ENCODE measurements at regions not wholly inside any gene's neighbourhood (a gene's known extent, or its start where the extent isn't known, plus 50 kb on each side); places are given as distances from the start of the nearest gene placed in this dataset.

GRCh38 chrX:25851141-25851540 is 287.0 kb upstream of the MAGEB18 start:
- no peak for TF ChIP-seq SIN3A (IDR thresholded peaks at IDR 0.05; ENCODE audit: borderline replicate concordance in 2 of 2, control insufficient read depth in 1 of 2, low read depth in 2 of 2, low read length in 2 of 2)
- TF ChIP-seq, protein P1, sequence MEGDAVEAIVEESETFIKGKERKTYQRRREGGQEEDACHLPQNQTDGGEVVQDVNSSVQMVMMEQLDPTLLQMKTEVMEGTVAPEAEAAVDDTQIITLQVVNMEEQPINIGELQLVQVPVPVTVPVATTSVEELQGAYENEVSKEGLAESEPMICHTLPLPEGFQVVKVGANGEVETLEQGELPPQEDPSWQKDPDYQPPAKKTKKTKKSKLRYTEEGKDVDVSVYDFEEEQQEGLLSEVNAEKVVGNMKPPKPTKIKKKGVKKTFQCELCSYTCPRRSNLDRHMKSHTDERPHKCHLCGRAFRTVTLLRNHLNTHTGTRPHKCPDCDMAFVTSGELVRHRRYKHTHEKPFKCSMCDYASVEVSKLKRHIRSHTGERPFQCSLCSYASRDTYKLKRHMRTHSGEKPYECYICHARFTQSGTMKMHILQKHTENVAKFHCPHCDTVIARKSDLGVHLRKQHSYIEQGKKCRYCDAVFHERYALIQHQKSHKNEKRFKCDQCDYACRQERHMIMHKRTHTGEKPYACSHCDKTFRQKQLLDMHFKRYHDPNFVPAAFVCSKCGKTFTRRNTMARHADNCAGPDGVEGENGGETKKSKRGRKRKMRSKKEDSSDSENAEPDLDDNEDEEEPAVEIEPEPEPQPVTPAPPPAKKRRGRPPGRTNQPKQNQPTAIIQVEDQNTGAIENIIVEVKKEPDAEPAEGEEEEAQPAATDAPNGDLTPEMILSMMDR (IDR thresholded peaks at IDR 0.05 in 2 of 3, conservative IDR thresholded peaks at IDR 0.05 in 1 of 3; ENCODE audit: insufficient read depth in 2 of 3, low read depth in 1 of 3, low read length in 3 of 3), result no peak
- TF ChIP-seq ZNF274 (IDR thresholded peaks at IDR 0.05; ENCODE audit: borderline replicate concordance, low read depth, low read length), result no peak
- no peak for TF ChIP-seq MXI1 (IDR thresholded peaks at IDR 0.05; ENCODE audit: low read depth, low read length)
- TF ChIP-seq, protein P2, sequence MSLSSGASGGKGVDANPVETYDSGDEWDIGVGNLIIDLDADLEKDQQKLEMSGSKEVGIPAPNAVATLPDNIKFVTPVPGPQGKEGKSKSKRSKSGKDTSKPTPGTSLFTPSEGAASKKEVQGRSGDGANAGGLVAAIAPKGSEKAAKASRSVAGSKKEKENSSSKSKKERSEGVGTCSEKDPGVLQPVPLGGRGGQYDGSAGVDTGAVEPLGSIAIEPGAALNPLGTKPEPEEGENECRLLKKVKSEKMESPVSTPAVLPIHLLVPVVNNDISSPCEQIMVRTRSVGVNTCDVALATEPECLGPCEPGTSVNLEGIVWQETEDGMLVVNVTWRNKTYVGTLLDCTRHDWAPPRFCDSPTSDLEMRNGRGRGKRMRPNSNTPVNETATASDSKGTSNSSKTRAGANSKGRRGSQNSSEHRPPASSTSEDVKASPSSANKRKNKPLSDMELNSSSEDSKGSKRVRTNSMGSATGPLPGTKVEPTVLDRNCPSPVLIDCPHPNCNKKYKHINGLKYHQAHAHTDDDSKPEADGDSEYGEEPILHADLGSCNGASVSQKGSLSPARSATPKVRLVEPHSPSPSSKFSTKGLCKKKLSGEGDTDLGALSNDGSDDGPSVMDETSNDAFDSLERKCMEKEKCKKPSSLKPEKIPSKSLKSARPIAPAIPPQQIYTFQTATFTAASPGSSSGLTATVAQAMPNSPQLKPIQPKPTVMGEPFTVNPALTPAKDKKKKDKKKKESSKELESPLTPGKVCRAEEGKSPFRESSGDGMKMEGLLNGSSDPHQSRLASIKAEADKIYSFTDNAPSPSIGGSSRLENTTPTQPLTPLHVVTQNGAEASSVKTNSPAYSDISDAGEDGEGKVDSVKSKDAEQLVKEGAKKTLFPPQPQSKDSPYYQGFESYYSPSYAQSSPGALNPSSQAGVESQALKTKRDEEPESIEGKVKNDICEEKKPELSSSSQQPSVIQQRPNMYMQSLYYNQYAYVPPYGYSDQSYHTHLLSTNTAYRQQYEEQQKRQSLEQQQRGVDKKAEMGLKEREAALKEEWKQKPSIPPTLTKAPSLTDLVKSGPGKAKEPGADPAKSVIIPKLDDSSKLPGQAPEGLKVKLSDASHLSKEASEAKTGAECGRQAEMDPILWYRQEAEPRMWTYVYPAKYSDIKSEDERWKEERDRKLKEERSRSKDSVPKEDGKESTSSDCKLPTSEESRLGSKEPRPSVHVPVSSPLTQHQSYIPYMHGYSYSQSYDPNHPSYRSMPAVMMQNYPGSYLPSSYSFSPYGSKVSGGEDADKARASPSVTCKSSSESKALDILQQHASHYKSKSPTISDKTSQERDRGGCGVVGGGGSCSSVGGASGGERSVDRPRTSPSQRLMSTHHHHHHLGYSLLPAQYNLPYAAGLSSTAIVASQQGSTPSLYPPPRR (CRISPR knock-in tag; IDR thresholded peaks at IDR 0.05; ENCODE audit: borderline replicate concordance), result no peak
- TF ChIP-seq, protein P3, sequence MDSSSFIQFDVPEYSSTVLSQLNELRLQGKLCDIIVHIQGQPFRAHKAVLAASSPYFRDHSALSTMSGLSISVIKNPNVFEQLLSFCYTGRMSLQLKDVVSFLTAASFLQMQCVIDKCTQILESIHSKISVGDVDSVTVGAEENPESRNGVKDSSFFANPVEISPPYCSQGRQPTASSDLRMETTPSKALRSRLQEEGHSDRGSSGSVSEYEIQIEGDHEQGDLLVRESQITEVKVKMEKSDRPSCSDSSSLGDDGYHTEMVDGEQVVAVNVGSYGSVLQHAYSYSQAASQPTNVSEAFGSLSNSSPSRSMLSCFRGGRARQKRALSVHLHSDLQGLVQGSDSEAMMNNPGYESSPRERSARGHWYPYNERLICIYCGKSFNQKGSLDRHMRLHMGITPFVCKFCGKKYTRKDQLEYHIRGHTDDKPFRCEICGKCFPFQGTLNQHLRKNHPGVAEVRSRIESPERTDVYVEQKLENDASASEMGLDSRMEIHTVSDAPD (CRISPR knock-in tag; IDR thresholded peaks at IDR 0.05), result no peak
- TF ChIP-seq ELF4 (CRISPR knock-in tag; IDR thresholded peaks at IDR 0.05), result no peak
- no peak for TF ChIP-seq EP300 (IDR thresholded peaks at IDR 0.05; ENCODE audit: low read length)
- no peak for TF ChIP-seq FOXP4 (CRISPR knock-in tag; IDR thresholded peaks at IDR 0.05; ENCODE audit: borderline replicate concordance)
- TF ChIP-seq ZNF586 (CRISPR knock-in tag; conservative IDR thresholded peaks at IDR 0.05), result no peak

Data from K562 (cell line).